ENCODE measurements at regions not wholly inside any gene's neighbourhood (a gene's known extent, or its start where the extent isn't known, plus 50 kb on each side); places are given as distances from the start of the nearest gene placed in this dataset.

GRCh38 chr5:54823006-54823405, 162.4 kb downstream of the ESM1 start:
- TF ChIP-seq POLR2A (IDR thresholded peaks at IDR 0.05; ENCODE audit: low read depth), result no peak
- no peak for TF ChIP-seq POLR2AphosphoS5 (IDR thresholded peaks at IDR 0.05)
- TF ChIP-seq, protein P1, sequence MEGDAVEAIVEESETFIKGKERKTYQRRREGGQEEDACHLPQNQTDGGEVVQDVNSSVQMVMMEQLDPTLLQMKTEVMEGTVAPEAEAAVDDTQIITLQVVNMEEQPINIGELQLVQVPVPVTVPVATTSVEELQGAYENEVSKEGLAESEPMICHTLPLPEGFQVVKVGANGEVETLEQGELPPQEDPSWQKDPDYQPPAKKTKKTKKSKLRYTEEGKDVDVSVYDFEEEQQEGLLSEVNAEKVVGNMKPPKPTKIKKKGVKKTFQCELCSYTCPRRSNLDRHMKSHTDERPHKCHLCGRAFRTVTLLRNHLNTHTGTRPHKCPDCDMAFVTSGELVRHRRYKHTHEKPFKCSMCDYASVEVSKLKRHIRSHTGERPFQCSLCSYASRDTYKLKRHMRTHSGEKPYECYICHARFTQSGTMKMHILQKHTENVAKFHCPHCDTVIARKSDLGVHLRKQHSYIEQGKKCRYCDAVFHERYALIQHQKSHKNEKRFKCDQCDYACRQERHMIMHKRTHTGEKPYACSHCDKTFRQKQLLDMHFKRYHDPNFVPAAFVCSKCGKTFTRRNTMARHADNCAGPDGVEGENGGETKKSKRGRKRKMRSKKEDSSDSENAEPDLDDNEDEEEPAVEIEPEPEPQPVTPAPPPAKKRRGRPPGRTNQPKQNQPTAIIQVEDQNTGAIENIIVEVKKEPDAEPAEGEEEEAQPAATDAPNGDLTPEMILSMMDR (IDR thresholded peaks at IDR 0.05), result no peak
- H3K4me1 ChIP-seq, result peaks cover 0 to 11% (median 6%) of the 10 kb centered on the region in 4 donors
- no peaks in the 10 kb centered on the region for H3K36me3 ChIP-seq
- peaks cover 0 to 3% (median 0%) of the 10 kb centered on the region in 4 donors for H3K9me3 ChIP-seq
- no peak overlapping the region for H3K27ac ChIP-seq (replicated peaks in 1 of 4)
- no peaks in the 10 kb centered on the region for H3K27me3 ChIP-seq
- H3K4me3 ChIP-seq, result no peak overlapping the region
- intact Hi-C loops (cut with DNase I), result no loop called here
- no peak for DNase-seq (ENCODE audit: extremely low spot score)

- peaks cover 0 to 11% (median 6%) of the 10 kb centered on the region in 4 donors for H3K4me1 ChIP-seq
- H3K9me3 ChIP-seq, result peaks cover 0 to 3% (median 0%) of the 10 kb centered on the region in 4 donors
- H3K36me3 ChIP-seq, result no peaks in the 10 kb centered on the region
- intact Hi-C loops (cut with DNase I), result no loop called here
- H3K27me3 ChIP-seq, result no peaks in the 10 kb centered on the region
- no peak for DNase-seq (ENCODE audit: extremely low spot score)
- 93% methylated on average over 2 of the region's 2 CpGs for WGBS
- H3K27ac ChIP-seq (replicated peaks in 1 of 4), result no peak overlapping the region
- TF ChIP-seq, protein P1 (IDR thresholded peaks at IDR 0.05), result no peak
- TF ChIP-seq POLR2A (IDR thresholded peaks at IDR 0.05; ENCODE audit: low read depth), result no peak
- TF ChIP-seq EP300 (IDR thresholded peaks at IDR 0.05), result no peak
- TF ChIP-seq POLR2AphosphoS5 (IDR thresholded peaks at IDR 0.05), result no peak
- H3K4me3 ChIP-seq, result no peak overlapping the region
Observed at GRCh38 chr5:54822324-54822687, 163.1 kb downstream of the ESM1 start.

DNA sequence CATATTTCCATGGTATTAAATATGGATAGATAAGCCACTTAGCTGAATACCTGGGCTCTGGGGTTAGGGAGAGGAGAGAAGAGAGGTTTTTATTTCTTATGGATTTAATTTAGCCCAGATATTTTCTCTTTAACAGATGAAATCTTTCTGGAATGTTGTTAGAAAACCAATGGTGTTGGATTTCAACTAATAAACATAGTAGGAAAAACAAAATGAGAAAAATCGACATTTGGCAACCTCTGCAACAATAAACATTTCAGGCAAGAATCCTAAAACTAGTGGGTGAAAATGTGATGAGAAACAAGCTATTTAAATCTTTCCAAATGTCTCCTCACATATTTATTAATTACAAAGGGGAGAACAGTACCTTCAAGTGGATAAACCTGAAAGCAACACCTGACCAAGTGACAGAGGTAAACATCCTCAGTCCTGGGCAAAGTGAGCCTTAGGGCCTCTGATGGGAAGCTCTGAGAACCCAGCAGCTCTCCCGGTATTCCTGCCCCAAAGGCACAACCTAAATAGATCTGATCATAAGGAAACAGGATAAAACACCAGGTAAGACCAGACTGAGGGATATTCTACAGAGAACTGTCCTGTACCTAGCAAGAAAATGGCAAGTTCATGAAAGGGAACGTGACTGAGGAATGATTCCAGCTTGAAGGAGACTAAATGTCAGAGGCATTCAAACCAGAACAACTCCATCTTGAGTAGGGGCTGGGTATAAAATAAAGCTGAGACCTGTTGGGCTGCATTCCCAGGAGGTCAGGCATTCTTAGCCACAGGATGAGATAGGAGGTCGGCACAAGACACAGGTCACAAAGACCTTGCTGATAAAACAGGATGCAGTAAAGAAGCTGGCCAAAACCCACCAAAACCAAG, 163.7 kb downstream of the ESM1 start:
- 89% methylated on average over 4 of the region's 4 CpGs for WGBS
- DNase-seq (ENCODE audit: extremely low spot score), result no peak
- no peaks in the 10 kb centered on the region for H3K9me3 ChIP-seq
- H3K4me1 ChIP-seq, result peaks cover 0 to 11% (median 6%) of the 10 kb centered on the region in 4 donors
- H3K27ac ChIP-seq (replicated peaks in 1 of 4), result no peak overlapping the region
- intact Hi-C loops (cut with DNase I), result no loop called here
- no peaks in the 10 kb centered on the region for H3K27me3 ChIP-seq
- no peak overlapping the region for H3K4me3 ChIP-seq
- TF ChIP-seq POLR2A (IDR thresholded peaks at IDR 0.05; ENCODE audit: low read depth) (no peak), POLR2AphosphoS5 (IDR thresholded peaks at IDR 0.05) (no peak), EP300 (IDR thresholded peaks at IDR 0.05) (no peak)
- TF ChIP-seq, protein P1 (IDR thresholded peaks at IDR 0.05), result no peak
- no peaks in the 10 kb centered on the region for H3K36me3 ChIP-seq

GRCh38 chr5:54820346-54821134, 164.9 kb downstream of the ESM1 start:
- intact Hi-C loops (cut with DNase I), result no loop called here

More at GRCh38 chr5:54820346-54821134, 164.9 kb downstream of the ESM1 start:
- no peak for DNase-seq (ENCODE audit: extremely low spot score)
- no peaks in the 10 kb centered on the region for H3K9me3 ChIP-seq
- H3K36me3 ChIP-seq, result no peaks in the 10 kb centered on the region
- H3K4me1 ChIP-seq, result peaks cover 0 to 11% (median 6%) of the 10 kb centered on the region in 4 donors
- TF ChIP-seq, protein P1 (IDR thresholded peaks at IDR 0.05), result no peak
- TF ChIP-seq POLR2AphosphoS5 (IDR thresholded peaks at IDR 0.05) (no peak), POLR2A (IDR thresholded peaks at IDR 0.05; ENCODE audit: low read depth) (no peak), EP300 (IDR thresholded peaks at IDR 0.05) (no peak)
- no peak overlapping the region for H3K4me3 ChIP-seq
- 58% methylated on average over 3 of the region's 3 CpGs for WGBS
- no peak overlapping the region for H3K27ac ChIP-seq (replicated peaks in 1 of 4)
- H3K27me3 ChIP-seq, result no peaks in the 10 kb centered on the region

Data from esophagus muscularis mucosa (tissue), 4 donors.